ENCODE measurements at regions not wholly inside any gene's neighbourhood (a gene's known extent, or its start where the extent isn't known, plus 50 kb on each side); places are given as distances from the start of the nearest gene placed in this dataset.

GRCh38 chr14:83483063-83483462, 1949.4 kb upstream of the SEL1L start:
- TF ChIP-seq POLR2A (IDR thresholded peaks at IDR 0.05) (no peak), CTCF (IDR thresholded peaks at IDR 0.05) (no peak), POLR2AphosphoS5 (IDR thresholded peaks at IDR 0.05; ENCODE audit: insufficient read depth in 1 of 2, low read depth in 1 of 2) (no peak)

Measured in vagina (tissue), 2 donors.